ENCODE measurements at regions not wholly inside any gene's neighbourhood (a gene's known extent, or its start where the extent isn't known, plus 50 kb on each side); places are given as distances from the start of the nearest gene placed in this dataset.

DNA sequence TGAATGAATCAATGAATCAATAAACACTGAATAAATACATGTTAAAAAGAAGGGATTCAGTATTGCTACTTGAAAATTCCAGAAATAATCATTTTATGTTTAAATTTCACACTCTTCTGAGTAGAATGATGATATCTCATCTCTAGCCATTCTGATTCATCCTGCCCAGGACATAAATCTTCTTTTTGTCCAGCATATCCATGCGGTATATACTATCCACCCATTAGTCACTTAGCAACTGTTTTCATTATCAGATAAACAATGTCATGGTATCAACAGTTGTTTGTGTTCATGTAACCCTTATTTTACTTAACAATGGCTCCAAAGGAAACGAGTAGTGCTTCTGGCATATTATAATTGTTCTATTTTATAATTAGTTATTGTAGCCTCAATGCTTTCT, 432.4 kb upstream of the SMC2 start:
- no peaks in the 10 kb centered on the region for H3K36me3 ChIP-seq (ENCODE audit: control insufficient read depth in 2 of 2, insufficient read depth in 1 of 2, low read length in 2 of 2)
- TF ChIP-seq, protein P1, sequence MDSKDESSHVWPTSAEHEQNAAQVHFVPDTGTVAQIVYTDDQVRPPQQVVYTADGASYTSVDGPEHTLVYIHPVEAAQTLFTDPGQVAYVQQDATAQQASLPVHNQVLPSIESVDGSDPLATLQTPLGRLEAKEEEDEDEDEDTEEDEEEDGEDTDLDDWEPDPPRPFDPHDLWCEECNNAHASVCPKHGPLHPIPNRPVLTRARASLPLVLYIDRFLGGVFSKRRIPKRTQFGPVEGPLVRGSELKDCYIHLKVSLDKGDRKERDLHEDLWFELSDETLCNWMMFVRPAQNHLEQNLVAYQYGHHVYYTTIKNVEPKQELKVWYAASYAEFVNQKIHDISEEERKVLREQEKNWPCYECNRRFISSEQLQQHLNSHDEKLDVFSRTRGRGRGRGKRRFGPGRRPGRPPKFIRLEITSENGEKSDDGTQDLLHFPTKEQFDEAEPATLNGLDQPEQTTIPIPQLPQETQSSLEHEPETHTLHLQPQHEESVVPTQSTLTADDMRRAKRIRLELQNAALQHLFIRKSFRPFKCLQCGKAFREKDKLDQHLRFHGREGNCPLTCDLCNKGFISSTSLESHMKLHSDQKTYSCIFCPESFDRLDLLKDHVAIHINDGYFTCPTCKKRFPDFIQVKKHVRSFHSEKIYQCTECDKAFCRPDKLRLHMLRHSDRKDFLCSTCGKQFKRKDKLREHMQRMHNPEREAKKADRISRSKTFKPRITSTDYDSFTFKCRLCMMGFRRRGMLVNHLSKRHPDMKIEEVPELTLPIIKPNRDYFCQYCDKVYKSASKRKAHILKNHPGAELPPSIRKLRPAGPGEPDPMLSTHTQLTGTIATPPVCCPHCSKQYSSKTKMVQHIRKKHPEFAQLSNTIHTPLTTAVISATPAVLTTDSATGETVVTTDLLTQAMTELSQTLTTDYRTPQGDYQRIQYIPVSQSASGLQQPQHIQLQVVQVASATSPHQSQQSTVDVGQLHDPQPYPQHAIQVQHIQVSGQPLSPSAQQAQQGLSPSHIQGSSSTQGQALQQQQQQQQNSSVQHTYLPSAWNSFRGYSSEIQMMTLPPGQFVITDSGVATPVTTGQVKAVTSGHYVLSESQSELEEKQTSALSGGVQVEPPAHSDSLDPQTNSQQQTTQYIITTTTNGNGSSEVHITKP (tag by site-specific recombination; IDR thresholded peaks at IDR 0.05) = no peak
- POLR2A ChIA-PET = no interaction called here
- H3K27ac ChIP-seq (ENCODE audit: extremely low read depth, low read depth, low read length) = no peak overlapping the region
- H3K4me1 ChIP-seq (ENCODE audit: control insufficient read depth, insufficient read depth, low read length) = no peaks in the 10 kb centered on the region
- no peaks in the 10 kb centered on the region for H3K9me3 ChIP-seq (ENCODE audit: control insufficient read depth, insufficient read depth, low read depth, low read length)
- no peak overlapping the region for H3K4me3 ChIP-seq (ENCODE audit: low read depth, low read length)
- CTCF ChIA-PET = no interaction called here

DNA sequence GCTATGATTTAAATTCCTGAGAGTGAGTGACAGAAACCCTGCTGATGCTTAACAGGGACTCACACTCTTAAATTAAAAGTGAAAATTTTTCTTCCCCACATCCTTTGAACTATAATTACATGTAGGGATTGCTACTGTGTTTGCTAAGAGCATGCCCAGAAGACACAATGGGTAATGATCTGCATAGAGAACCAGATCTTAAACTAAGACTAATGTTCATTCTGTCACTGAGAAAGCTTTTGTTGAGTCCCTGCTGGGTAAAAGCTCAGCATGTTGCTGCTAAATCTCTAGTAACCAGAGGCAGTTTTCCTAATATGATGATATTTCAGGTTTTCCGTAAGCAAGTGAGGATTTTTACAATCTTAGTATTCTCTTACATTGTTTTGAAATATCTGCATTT, 424.8 kb upstream of the SMC2 start:
- TF ChIP-seq ZNF350 (tag by site-specific recombination; IDR thresholded peaks at IDR 0.05) (no peak), SALL2 (tag by site-specific recombination; IDR thresholded peaks at IDR 0.05; ENCODE audit: borderline replicate concordance) (no peak), GLIS1 (tag by site-specific recombination; IDR thresholded peaks at IDR 0.05) (no peak), ZNF416 (tag by site-specific recombination; IDR thresholded peaks at IDR 0.05) (no peak), RBAK (tag by site-specific recombination; IDR thresholded peaks at IDR 0.05) (no peak), ZNF600 (tag by site-specific recombination; IDR thresholded peaks at IDR 0.05) (no peak), ZNF610 (tag by site-specific recombination; IDR thresholded peaks at IDR 0.05; ENCODE audit: borderline replicate concordance) (no peak)
- TF ChIP-seq, protein P2, sequence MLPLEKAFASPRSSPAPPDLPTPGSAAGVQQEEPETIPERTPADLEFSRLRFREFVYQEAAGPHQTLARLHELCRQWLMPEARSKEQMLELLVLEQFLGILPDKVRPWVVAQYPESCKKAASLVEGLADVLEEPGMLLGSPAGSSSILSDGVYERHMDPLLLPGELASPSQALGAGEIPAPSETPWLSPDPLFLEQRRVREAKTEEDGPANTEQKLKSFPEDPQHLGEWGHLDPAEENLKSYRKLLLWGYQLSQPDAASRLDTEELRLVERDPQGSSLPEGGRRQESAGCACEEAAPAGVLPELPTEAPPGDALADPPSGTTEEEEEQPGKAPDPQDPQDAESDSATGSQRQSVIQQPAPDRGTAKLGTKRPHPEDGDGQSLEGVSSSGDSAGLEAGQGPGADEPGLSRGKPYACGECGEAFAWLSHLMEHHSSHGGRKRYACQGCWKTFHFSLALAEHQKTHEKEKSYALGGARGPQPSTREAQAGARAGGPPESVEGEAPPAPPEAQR (tag by site-specific recombination; IDR thresholded peaks at IDR 0.05) = no peak
- TF ChIP-seq, protein P3, sequence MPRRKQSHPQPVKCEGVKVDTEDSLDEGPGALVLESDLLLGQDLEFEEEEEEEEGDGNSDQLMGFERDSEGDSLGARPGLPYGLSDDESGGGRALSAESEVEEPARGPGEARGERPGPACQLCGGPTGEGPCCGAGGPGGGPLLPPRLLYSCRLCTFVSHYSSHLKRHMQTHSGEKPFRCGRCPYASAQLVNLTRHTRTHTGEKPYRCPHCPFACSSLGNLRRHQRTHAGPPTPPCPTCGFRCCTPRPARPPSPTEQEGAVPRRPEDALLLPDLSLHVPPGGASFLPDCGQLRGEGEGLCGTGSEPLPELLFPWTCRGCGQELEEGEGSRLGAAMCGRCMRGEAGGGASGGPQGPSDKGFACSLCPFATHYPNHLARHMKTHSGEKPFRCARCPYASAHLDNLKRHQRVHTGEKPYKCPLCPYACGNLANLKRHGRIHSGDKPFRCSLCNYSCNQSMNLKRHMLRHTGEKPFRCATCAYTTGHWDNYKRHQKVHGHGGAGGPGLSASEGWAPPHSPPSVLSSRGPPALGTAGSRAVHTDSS (tag by site-specific recombination; IDR thresholded peaks at IDR 0.05) = no peak
- TF ChIP-seq, protein P4, sequence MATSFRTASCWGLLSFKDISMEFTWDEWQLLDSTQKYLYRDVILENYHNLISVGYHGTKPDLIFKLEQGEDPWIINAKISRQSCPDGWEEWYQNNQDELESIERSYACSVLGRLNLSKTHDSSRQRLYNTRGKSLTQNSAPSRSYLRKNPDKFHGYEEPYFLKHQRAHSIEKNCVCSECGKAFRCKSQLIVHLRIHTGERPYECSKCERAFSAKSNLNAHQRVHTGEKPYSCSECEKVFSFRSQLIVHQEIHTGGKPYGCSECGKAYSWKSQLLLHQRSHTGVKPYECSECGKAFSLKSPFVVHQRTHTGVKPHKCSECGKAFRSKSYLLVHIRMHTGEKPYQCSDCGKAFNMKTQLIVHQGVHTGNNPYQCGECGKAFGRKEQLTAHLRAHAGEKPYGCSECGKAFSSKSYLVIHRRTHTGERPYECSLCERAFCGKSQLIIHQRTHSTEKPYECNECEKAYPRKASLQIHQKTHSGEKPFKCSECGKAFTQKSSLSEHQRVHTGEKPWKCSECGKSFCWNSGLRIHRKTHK (tag by site-specific recombination; IDR thresholded peaks at IDR 0.05) = no peak
- Histone ChIP-seq H3K36me3 (ENCODE audit: control insufficient read depth in 2 of 2, insufficient read depth in 1 of 2, low read length in 2 of 2) (no peaks in the 10 kb centered on the region), H3K27ac (ENCODE audit: extremely low read depth, low read depth, low read length) (no peak overlapping the region), H3K4me3 (ENCODE audit: low read depth, low read length) (no peak overlapping the region), H3K4me1 (ENCODE audit: control insufficient read depth, insufficient read depth, low read length) (no peaks in the 10 kb centered on the region), H3K9me3 (ENCODE audit: control insufficient read depth, insufficient read depth, low read depth, low read length) (no peaks in the 10 kb centered on the region)
- CTCF ChIA-PET = interaction anchor here (0.6 kb wide), 1 partner anchor 37 kb away, joined by 3 read pairs; no protein-coding TSS in a partner anchor
- POLR2A ChIA-PET = no interaction called here

DNA sequence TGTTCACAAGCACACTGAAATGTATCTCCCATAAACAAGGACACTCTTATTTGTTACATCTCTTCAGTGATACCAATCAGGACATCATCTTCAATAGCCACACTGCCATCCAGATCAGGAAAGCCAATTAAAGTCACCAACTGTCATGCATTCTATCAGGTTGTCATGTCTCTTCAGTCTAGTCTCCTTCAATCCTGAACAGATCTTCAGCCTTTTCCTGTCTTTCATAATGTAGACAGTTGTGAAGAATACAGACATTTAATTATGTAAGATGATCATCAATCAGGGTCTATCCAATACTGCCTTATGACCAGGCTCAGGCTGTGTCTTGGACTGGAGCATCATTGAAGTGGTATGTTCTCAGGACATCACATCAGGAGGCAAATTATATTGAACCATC, 419.8 kb upstream of the SMC2 start:
- H3K9me3 ChIP-seq (ENCODE audit: control insufficient read depth, insufficient read depth, low read depth, low read length) = no peaks in the 10 kb centered on the region
- ChIA-PET POLR2A (no interaction called here), CTCF (no interaction called here)
- H3K4me3 ChIP-seq (ENCODE audit: low read depth, low read length) = no peak overlapping the region
- no peak overlapping the region for H3K27ac ChIP-seq (ENCODE audit: extremely low read depth, low read depth, low read length)
- H3K4me1 ChIP-seq (ENCODE audit: control insufficient read depth, insufficient read depth, low read length) = no peaks in the 10 kb centered on the region
- no peaks in the 10 kb centered on the region for H3K36me3 ChIP-seq (ENCODE audit: control insufficient read depth in 2 of 2, insufficient read depth in 1 of 2, low read length in 2 of 2)
- no peak for TF ChIP-seq GLI4 (tag by site-specific recombination; IDR thresholded peaks at IDR 0.05)
- no peak for TF ChIP-seq TRIM28 (IDR thresholded peaks at IDR 0.05; ENCODE audit: borderline replicate concordance, low read length)
- TF ChIP-seq, protein P5, sequence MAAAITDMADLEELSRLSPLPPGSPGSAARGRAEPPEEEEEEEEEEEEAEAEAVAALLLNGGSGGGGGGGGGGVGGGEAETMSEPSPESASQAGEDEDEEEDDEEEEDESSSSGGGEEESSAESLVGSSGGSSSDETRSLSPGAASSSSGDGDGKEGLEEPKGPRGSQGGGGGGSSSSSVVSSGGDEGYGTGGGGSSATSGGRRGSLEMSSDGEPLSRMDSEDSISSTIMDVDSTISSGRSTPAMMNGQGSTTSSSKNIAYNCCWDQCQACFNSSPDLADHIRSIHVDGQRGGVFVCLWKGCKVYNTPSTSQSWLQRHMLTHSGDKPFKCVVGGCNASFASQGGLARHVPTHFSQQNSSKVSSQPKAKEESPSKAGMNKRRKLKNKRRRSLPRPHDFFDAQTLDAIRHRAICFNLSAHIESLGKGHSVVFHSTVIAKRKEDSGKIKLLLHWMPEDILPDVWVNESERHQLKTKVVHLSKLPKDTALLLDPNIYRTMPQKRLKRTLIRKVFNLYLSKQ (tag by site-specific recombination; IDR thresholded peaks at IDR 0.05; ENCODE audit: borderline replicate concordance) = no peak
- no peak for TF ChIP-seq ZNF248 (tag by site-specific recombination; IDR thresholded peaks at IDR 0.05)
- TF ChIP-seq, protein P6, sequence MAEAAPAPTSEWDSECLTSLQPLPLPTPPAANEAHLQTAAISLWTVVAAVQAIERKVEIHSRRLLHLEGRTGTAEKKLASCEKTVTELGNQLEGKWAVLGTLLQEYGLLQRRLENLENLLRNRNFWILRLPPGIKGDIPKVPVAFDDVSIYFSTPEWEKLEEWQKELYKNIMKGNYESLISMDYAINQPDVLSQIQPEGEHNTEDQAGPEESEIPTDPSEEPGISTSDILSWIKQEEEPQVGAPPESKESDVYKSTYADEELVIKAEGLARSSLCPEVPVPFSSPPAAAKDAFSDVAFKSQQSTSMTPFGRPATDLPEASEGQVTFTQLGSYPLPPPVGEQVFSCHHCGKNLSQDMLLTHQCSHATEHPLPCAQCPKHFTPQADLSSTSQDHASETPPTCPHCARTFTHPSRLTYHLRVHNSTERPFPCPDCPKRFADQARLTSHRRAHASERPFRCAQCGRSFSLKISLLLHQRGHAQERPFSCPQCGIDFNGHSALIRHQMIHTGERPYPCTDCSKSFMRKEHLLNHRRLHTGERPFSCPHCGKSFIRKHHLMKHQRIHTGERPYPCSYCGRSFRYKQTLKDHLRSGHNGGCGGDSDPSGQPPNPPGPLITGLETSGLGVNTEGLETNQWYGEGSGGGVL (tag by site-specific recombination; IDR thresholded peaks at IDR 0.05) = no peak
- TF ChIP-seq ZNF560 (tag by site-specific recombination; IDR thresholded peaks at IDR 0.05; ENCODE audit: borderline replicate concordance) = no peak
- TF ChIP-seq ZNF777 (tag by site-specific recombination; IDR thresholded peaks at IDR 0.05; ENCODE audit: borderline replicate concordance) = no peak
- no peak for TF ChIP-seq ZNF157 (tag by site-specific recombination; IDR thresholded peaks at IDR 0.05)
- TF ChIP-seq ZNF155 (tag by site-specific recombination; IDR thresholded peaks at IDR 0.05) = no peak
- TF ChIP-seq ZNF530 (tag by site-specific recombination; IDR thresholded peaks at IDR 0.05; ENCODE audit: low read depth) = no peak
